ENCODE measurements at regions not wholly inside any gene's neighbourhood (a gene's known extent, or its start where the extent isn't known, plus 50 kb on each side); places are given as distances from the start of the nearest gene placed in this dataset.

DNA sequence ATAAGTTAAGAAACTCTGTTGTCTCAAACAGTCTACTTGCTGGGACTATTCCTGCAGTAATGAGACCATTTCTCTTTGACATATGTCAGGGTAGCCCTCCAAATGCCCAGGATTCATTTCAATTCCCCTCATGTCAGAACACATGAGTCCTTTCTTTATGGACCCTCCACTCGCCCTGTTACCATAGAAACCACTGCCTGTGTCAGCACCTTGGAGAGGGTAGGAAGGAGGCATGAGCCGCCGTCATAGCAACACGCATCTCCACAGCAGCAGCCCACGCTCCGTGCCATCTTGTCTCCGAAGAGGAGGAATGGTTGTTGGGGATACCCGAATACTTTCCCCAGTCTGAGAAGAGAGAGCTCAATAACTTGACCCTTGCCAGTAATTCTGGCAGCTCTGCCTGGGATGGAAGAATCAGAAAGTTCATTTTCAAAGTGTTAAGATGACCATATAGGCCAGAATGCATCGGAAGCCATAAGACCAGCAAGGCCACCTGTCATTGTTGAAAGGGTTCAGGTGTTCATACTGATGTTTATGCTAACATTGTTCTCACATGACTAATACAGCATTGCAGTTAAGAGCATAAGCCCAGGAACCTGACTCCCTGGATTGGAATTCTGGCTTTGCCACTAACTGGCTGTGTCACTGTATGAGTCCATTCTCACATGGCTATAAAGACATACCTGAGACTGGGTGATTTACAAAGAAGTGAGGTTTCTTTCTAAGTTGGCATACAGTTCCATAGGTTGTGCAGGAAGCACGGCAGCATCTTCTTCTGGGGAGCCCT lies 141.3 kb downstream of the ABCC12 start:
- TF ChIP-seq, protein P1, sequence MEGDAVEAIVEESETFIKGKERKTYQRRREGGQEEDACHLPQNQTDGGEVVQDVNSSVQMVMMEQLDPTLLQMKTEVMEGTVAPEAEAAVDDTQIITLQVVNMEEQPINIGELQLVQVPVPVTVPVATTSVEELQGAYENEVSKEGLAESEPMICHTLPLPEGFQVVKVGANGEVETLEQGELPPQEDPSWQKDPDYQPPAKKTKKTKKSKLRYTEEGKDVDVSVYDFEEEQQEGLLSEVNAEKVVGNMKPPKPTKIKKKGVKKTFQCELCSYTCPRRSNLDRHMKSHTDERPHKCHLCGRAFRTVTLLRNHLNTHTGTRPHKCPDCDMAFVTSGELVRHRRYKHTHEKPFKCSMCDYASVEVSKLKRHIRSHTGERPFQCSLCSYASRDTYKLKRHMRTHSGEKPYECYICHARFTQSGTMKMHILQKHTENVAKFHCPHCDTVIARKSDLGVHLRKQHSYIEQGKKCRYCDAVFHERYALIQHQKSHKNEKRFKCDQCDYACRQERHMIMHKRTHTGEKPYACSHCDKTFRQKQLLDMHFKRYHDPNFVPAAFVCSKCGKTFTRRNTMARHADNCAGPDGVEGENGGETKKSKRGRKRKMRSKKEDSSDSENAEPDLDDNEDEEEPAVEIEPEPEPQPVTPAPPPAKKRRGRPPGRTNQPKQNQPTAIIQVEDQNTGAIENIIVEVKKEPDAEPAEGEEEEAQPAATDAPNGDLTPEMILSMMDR (IDR thresholded peaks at IDR 0.05; ENCODE audit: low read length): no peak
- TF ChIP-seq EZH2 (IDR thresholded peaks at IDR 0.05; ENCODE audit: borderline replicate concordance, low read length): no peak

All from OCI-LY1 (cell line).